ENCODE measurements at regions not wholly inside any gene's neighbourhood (a gene's known extent, or its start where the extent isn't known, plus 50 kb on each side); places are given as distances from the start of the nearest gene placed in this dataset.

GRCh38 chr7:109387530-109387929, 817.9 kb downstream of the DNAJB9 start:
- TF ChIP-seq CTCF (IDR thresholded peaks at IDR 0.05; ENCODE audit: low read length): no peak
- TF ChIP-seq EZH2phosphoT487 (IDR thresholded peaks at IDR 0.05; ENCODE audit: low read length): no peak

Measured in MM.1S (cell line).